Fibroblast of lung (primary cell): ENCODE measurements at regions not wholly inside any gene's neighbourhood (a gene's known extent, or its start where the extent isn't known, plus 50 kb on each side); places are given as distances from the start of the nearest gene placed in this dataset.

ENCODE experiments used
- EZH2 ChIP-seq: IDR thresholded peaks from 2 replicates; pipeline ENCODE4 v1.5.1; 2012; ENCODE audit warnings: low read length, control low read depth, mild to moderate bottlenecking; ENCODE audit errors: missing control alignments
- TF ChIP-seq, protein P1 (sequence below), 2 donors: IDR thresholded peaks in 1 of 2; conservative IDR thresholded peaks in 1 of 2; 1 replicate in 1 of 2; 2 replicates in 1 of 2; pipeline ENCODE4 v1.5.1; 2011 to 2012; ENCODE audit warnings: low read length in 2 of 2, control low read depth in 1 of 2, inconsistent platforms in 1 of 2, low read depth in 1 of 2, mild to moderate bottlenecking in 1 of 2

DNA sequence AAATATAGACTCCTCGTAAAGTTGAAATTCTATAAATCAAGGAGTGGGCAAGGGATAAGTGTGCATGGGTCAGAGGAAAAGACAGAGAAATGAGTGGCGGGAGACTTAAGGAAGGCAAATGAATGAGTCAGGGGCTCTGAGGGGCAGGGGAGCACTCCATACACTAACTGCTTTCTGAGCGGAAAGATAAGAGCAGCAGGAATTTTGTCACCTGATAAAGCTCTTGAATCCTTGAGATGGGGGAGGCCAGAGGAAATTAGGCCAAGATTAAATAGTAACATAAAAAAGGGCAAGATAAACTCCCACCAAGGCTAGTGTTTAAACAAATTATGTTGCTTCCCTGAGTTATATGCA, 191.0 kb upstream of the S1PR3 start:
- TF ChIP-seq, protein P1, sequence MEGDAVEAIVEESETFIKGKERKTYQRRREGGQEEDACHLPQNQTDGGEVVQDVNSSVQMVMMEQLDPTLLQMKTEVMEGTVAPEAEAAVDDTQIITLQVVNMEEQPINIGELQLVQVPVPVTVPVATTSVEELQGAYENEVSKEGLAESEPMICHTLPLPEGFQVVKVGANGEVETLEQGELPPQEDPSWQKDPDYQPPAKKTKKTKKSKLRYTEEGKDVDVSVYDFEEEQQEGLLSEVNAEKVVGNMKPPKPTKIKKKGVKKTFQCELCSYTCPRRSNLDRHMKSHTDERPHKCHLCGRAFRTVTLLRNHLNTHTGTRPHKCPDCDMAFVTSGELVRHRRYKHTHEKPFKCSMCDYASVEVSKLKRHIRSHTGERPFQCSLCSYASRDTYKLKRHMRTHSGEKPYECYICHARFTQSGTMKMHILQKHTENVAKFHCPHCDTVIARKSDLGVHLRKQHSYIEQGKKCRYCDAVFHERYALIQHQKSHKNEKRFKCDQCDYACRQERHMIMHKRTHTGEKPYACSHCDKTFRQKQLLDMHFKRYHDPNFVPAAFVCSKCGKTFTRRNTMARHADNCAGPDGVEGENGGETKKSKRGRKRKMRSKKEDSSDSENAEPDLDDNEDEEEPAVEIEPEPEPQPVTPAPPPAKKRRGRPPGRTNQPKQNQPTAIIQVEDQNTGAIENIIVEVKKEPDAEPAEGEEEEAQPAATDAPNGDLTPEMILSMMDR (conservative IDR thresholded peaks at IDR 0.05 in 1 of 2, IDR thresholded peaks at IDR 0.05 in 1 of 2; ENCODE audit: low read depth in 1 of 2, low read length in 2 of 2) = no peak
- TF ChIP-seq EZH2 = no peak
